ENCODE measurements at regions not wholly inside any gene's neighbourhood (a gene's known extent, or its start where the extent isn't known, plus 50 kb on each side); places are given as distances from the start of the nearest gene placed in this dataset.

- TF ChIP-seq, protein P1, sequence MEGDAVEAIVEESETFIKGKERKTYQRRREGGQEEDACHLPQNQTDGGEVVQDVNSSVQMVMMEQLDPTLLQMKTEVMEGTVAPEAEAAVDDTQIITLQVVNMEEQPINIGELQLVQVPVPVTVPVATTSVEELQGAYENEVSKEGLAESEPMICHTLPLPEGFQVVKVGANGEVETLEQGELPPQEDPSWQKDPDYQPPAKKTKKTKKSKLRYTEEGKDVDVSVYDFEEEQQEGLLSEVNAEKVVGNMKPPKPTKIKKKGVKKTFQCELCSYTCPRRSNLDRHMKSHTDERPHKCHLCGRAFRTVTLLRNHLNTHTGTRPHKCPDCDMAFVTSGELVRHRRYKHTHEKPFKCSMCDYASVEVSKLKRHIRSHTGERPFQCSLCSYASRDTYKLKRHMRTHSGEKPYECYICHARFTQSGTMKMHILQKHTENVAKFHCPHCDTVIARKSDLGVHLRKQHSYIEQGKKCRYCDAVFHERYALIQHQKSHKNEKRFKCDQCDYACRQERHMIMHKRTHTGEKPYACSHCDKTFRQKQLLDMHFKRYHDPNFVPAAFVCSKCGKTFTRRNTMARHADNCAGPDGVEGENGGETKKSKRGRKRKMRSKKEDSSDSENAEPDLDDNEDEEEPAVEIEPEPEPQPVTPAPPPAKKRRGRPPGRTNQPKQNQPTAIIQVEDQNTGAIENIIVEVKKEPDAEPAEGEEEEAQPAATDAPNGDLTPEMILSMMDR (IDR thresholded peaks at IDR 0.05; ENCODE audit: poor library complexity) = no peak
- no peak for TF ChIP-seq EZH2phosphoT487 (IDR thresholded peaks at IDR 0.05; ENCODE audit: low read depth, severe bottlenecking, unreplicated experiment)
- no peak for TF ChIP-seq EZH2 (IDR thresholded peaks at IDR 0.05; ENCODE audit: borderline replicate concordance)
These were observed 95.4 kb downstream of the C1orf94 start for GRCh38 chr1:34272152-34272551.

All from hepatocyte (in vitro differentiated cells).